Left lung (tissue), 4 donors: ENCODE measurements at regions not wholly inside any gene's neighbourhood (a gene's known extent, or its start where the extent isn't known, plus 50 kb on each side); places are given as distances from the start of the nearest gene placed in this dataset.

Experiments
- ATAC-seq: fragments of 200-7000 bp; cut with Tn5 transposase; one replicate; pipeline ENCODE4 v1.9.1; 2020; ENCODE audit warnings: moderate library complexity
- DNase-seq, 4 donors: peaks; one replicate each; pipeline ENCODE4 v3.0.0-alpha.2; 2013 to 2020
- H3K27ac ChIP-seq, 2 donors: fragments of 200-600 bp; sonication (generic) in 1 of 2; one replicate each; pipeline versions ENCODE4 v1.5.0 to v1.8.0; 2020 to 2021
- H3K27me3 ChIP-seq, 2 donors: fragments of 200-600 bp; sonication (generic) in 1 of 2; one replicate each; pipeline versions ENCODE4 v1.5.0 to v1.8.0; 2020 to 2021
- H3K36me3 ChIP-seq, 2 donors: fragments of 200-600 bp; sonication (generic) in 1 of 2; one replicate each; pipeline versions ENCODE4 v1.5.0 to v1.8.0; 2020 to 2021
- H3K4me1 ChIP-seq, 2 donors: fragments of 200-600 bp; one replicate each; pipeline ENCODE4 v1.8.0; 2021
- H3K4me3 ChIP-seq, 2 donors: fragments of 200-600 bp; sonication (generic) in 1 of 2; one replicate each; pipeline versions ENCODE4 v1.5.0 to v1.8.0; 2020 to 2021; ENCODE audit warnings: mild to moderate bottlenecking in 1 of 2
- H3K9me3 ChIP-seq, 2 donors: fragments of 200-600 bp; sonication (generic) in 1 of 2; one replicate each; pipeline versions ENCODE4 v1.5.0 to v1.8.0; 2020 to 2021
- CTCF ChIP-seq, 2 donors: fragments of 200-600 bp; sonication (generic) in 1 of 2; IDR thresholded peaks; one replicate each; pipeline versions ENCODE4 v1.5.0 to v1.8.0; 2021; ENCODE audit warnings: antibody characterized with exemption in 2 of 2
- intact Hi-C, 2 donors: fragments of 100-400 bp; cut with DNase I; formaldehyde crosslinking; loops; one replicate each; pipeline versions ENCODE4 v1.11.2 to v1.14.2; 2022
- donor health status: DM: no; HTN: yes; CAD: no.
- donor health status: DM: no; HTN: no; CAD: no.

GRCh38 chr11:80327956-80328614 lies 887.3 kb upstream of the TENM4 start:
- no peak overlapping the region for H3K27ac ChIP-seq
- H3K9me3 ChIP-seq = no peaks in the 10 kb centered on the region
- H3K4me1 ChIP-seq = no peaks in the 10 kb centered on the region
- H3K27me3 ChIP-seq = no peaks in the 10 kb centered on the region
- ATAC-seq (no peak), DNase-seq (no peak)
- H3K36me3 ChIP-seq = no peaks in the 10 kb centered on the region
- no peak overlapping the region for H3K4me3 ChIP-seq
- no peak for TF ChIP-seq CTCF (IDR thresholded peaks at IDR 0.05)
- intact Hi-C loops = no loop called here

GRCh38 chr11:80321786-80322185 lies 881.0 kb upstream of the TENM4 start:
- Histone ChIP-seq H3K4me1 (no peaks in the 10 kb centered on the region), H3K36me3 (no peaks in the 10 kb centered on the region), H3K4me3 (no peak overlapping the region), H3K27me3 (no peaks in the 10 kb centered on the region), H3K9me3 (no peaks in the 10 kb centered on the region), H3K27ac (no peak overlapping the region)
- DNase-seq (no peak), ATAC-seq (no peak)
- intact Hi-C loops = no loop called here
- no peak for TF ChIP-seq CTCF (IDR thresholded peaks at IDR 0.05)

- H3K4me1 ChIP-seq = no peaks in the 10 kb centered on the region
- no peak for DNase-seq
- H3K27me3 ChIP-seq = no peaks in the 10 kb centered on the region
- no peak overlapping the region for H3K27ac ChIP-seq
- H3K9me3 ChIP-seq = no peaks in the 10 kb centered on the region
- no peak overlapping the region for H3K4me3 ChIP-seq
- no peak for TF ChIP-seq CTCF (IDR thresholded peaks at IDR 0.05)
- H3K36me3 ChIP-seq = no peaks in the 10 kb centered on the region
- intact Hi-C loops = no loop called here
- ATAC-seq = no peak
Measured at GRCh38 chr11:80320765-80321164, 879.9 kb upstream of the TENM4 start.

- H3K4me1 ChIP-seq = no peaks in the 10 kb centered on the region
- no peak overlapping the region for H3K27ac ChIP-seq
- H3K36me3 ChIP-seq = no peaks in the 10 kb centered on the region
- intact Hi-C loops = no loop called here
- H3K27me3 ChIP-seq = no peaks in the 10 kb centered on the region
- no peaks in the 10 kb centered on the region for H3K9me3 ChIP-seq
- DNase-seq (no peak), ATAC-seq (no peak)
- no peak for TF ChIP-seq CTCF (IDR thresholded peaks at IDR 0.05)
- H3K4me3 ChIP-seq = no peak overlapping the region
Measured at GRCh38 chr11:80320226-80320625, 879.4 kb upstream of the TENM4 start.

- no peak overlapping the region for H3K27ac ChIP-seq
- no peaks in the 10 kb centered on the region for H3K4me1 ChIP-seq
- ATAC-seq (no peak), DNase-seq (no peak)
- intact Hi-C loops = no loop called here
- H3K36me3 ChIP-seq = no peaks in the 10 kb centered on the region
- no peak overlapping the region for H3K4me3 ChIP-seq
- H3K27me3 ChIP-seq = no peaks in the 10 kb centered on the region
- no peak for TF ChIP-seq CTCF (IDR thresholded peaks at IDR 0.05)
- no peaks in the 10 kb centered on the region for H3K9me3 ChIP-seq
Measured at GRCh38 chr11:80317612-80318011, 876.8 kb upstream of the TENM4 start.
